Stimulated activated memory B cell treated with anti-CD40 and anti-IgM and Interleukin-4, amounts not matched to agents 10 μg/mL and 1 μg/mL and 100 μg/mL, for 72 hours (primary cell): ENCODE measurements at regions not wholly inside any gene's neighbourhood (a gene's known extent, or its start where the extent isn't known, plus 50 kb on each side); places are given as distances from the start of the nearest gene placed in this dataset.

Experiments
- ATAC-seq: fragments of 150-1000 bp; cut with Tn5 transposase; 2 replicates; pipeline ENCODE4 v1.10.0; 2021
- H3K27ac Mint-ChIP-seq: one replicate; pipeline ENCODE4 v1.8.0; 2022; ENCODE audit warnings: mild to moderate bottlenecking, mixed read lengths
- H3K27me3 Mint-ChIP-seq: one replicate; pipeline ENCODE4 v1.8.0; 2022; ENCODE audit warnings: mixed read lengths
- H3K36me3 Mint-ChIP-seq: one replicate; pipeline ENCODE4 v1.8.0; 2022; ENCODE audit warnings: mixed read lengths
- H3K4me1 Mint-ChIP-seq: one replicate; pipeline ENCODE4 v1.8.0; 2022; ENCODE audit warnings: mixed read lengths
- H3K4me3 Mint-ChIP-seq: one replicate; pipeline ENCODE4 v1.8.0; 2022; ENCODE audit warnings: mild to moderate bottlenecking, moderate library complexity, mixed read lengths
- H3K9me3 Mint-ChIP-seq: one replicate; pipeline ENCODE4 v1.8.0; 2022; ENCODE audit warnings: mixed read lengths

GRCh38 chr1:208369045-208369444 is 124.9 kb upstream of the PLXNA2 start:
- H3K9me3 Mint-ChIP-seq: no peaks in the 10 kb centered on the region
- H3K27me3 Mint-ChIP-seq: no peaks in the 10 kb centered on the region
- no peak overlapping the region for H3K27ac Mint-ChIP-seq
- no peak for ATAC-seq
- no peak overlapping the region for H3K4me3 Mint-ChIP-seq
- peaks cover 11% of the 10 kb centered on the region for H3K4me1 Mint-ChIP-seq
- H3K36me3 Mint-ChIP-seq: no peaks in the 10 kb centered on the region

GRCh38 chr1:208369658-208370057 is 125.5 kb upstream of the PLXNA2 start:
- H3K27me3 Mint-ChIP-seq: no peaks in the 10 kb centered on the region
- no peak overlapping the region for H3K4me3 Mint-ChIP-seq
- H3K36me3 Mint-ChIP-seq: no peaks in the 10 kb centered on the region
- peaks cover 11% of the 10 kb centered on the region for H3K4me1 Mint-ChIP-seq
- H3K9me3 Mint-ChIP-seq: no peaks in the 10 kb centered on the region
- no peak for ATAC-seq
- no peak overlapping the region for H3K27ac Mint-ChIP-seq

GRCh38 chr1:208374391-208374941 is 130.3 kb upstream of the PLXNA2 start:
- Mint-ChIP-seq H3K9me3 (no peaks in the 10 kb centered on the region), H3K27ac (no peak overlapping the region), H3K27me3 (peaks cover 14% of the 10 kb centered on the region), H3K4me3 (no peak overlapping the region), H3K36me3 (no peaks in the 10 kb centered on the region), H3K4me1 (no peaks in the 10 kb centered on the region)
- ATAC-seq: no peak

- Mint-ChIP-seq H3K36me3 (no peaks in the 10 kb centered on the region), H3K4me1 (no peaks in the 10 kb centered on the region), H3K27ac (no peak overlapping the region), H3K4me3 (no peak overlapping the region), H3K27me3 (peaks cover 23% of the 10 kb centered on the region), H3K9me3 (peaks cover 3% of the 10 kb centered on the region)
- no peak for ATAC-seq
Measured at GRCh38 chr1:208381481-208381880, 137.3 kb upstream of the PLXNA2 start.

- no peaks in the 10 kb centered on the region for H3K36me3 Mint-ChIP-seq
- H3K27ac Mint-ChIP-seq: no peak overlapping the region
- no peak for ATAC-seq
- no peaks in the 10 kb centered on the region for H3K4me1 Mint-ChIP-seq
- H3K27me3 Mint-ChIP-seq: peaks cover 15% of the 10 kb centered on the region
- no peak overlapping the region for H3K4me3 Mint-ChIP-seq
- peaks cover 3% of the 10 kb centered on the region for H3K9me3 Mint-ChIP-seq
Measured at GRCh38 chr1:208387908-208388811, 144.0 kb upstream of the PLXNA2 start.

- Mint-ChIP-seq H3K4me3 (no peak overlapping the region), H3K27me3 (peaks cover 15% of the 10 kb centered on the region), H3K9me3 (peaks cover 3% of the 10 kb centered on the region), H3K36me3 (no peaks in the 10 kb centered on the region), H3K4me1 (no peaks in the 10 kb centered on the region), H3K27ac (no peak overlapping the region)
- ATAC-seq: no peak
Measured at GRCh38 chr1:208393416-208393815, 149.2 kb upstream of the PLXNA2 start.

GRCh38 chr1:208393826-208394225 is 149.6 kb upstream of the PLXNA2 start:
- no peaks in the 10 kb centered on the region for H3K4me1 Mint-ChIP-seq
- no peaks in the 10 kb centered on the region for H3K36me3 Mint-ChIP-seq
- peaks cover 18% of the 10 kb centered on the region for H3K27me3 Mint-ChIP-seq
- peaks cover 3% of the 10 kb centered on the region for H3K9me3 Mint-ChIP-seq
- H3K27ac Mint-ChIP-seq: no peak overlapping the region
- no peak for ATAC-seq
- H3K4me3 Mint-ChIP-seq: no peak overlapping the region

GRCh38 chr1:208397286-208397685 is 153.1 kb upstream of the PLXNA2 start:
- H3K4me3 Mint-ChIP-seq: no peak overlapping the region
- H3K9me3 Mint-ChIP-seq: peaks cover 3% of the 10 kb centered on the region
- no peak overlapping the region for H3K27ac Mint-ChIP-seq
- ATAC-seq: no peak
- H3K36me3 Mint-ChIP-seq: no peaks in the 10 kb centered on the region
- H3K27me3 Mint-ChIP-seq: peaks cover 20% of the 10 kb centered on the region
- no peaks in the 10 kb centered on the region for H3K4me1 Mint-ChIP-seq

GRCh38 chr1:208405014-208405413 is 160.8 kb upstream of the PLXNA2 start:
- Mint-ChIP-seq H3K27ac (no peak overlapping the region), H3K36me3 (no peaks in the 10 kb centered on the region)
- ATAC-seq: no peak

GRCh38 chr1:208409176-208409575 is 165.0 kb upstream of the PLXNA2 start:
- Mint-ChIP-seq H3K27me3 (peaks cover 4% of the 10 kb centered on the region), H3K27ac (no peak overlapping the region), H3K9me3 (no peaks in the 10 kb centered on the region), H3K36me3 (no peaks in the 10 kb centered on the region), H3K4me3 (no peak overlapping the region), H3K4me1 (no peaks in the 10 kb centered on the region)
- no peak for ATAC-seq

More at GRCh38 chr1:208405014-208405413, 160.8 kb upstream of the PLXNA2 start:
- Mint-ChIP-seq H3K9me3 (no peaks in the 10 kb centered on the region), H3K4me1 (no peaks in the 10 kb centered on the region), H3K4me3 (no peak overlapping the region), H3K27me3 (peaks cover 30% of the 10 kb centered on the region)

- Mint-ChIP-seq H3K4me3 (no peak overlapping the region), H3K27ac (no peak overlapping the region), H3K27me3 (no peaks in the 10 kb centered on the region), H3K36me3 (no peaks in the 10 kb centered on the region), H3K9me3 (no peaks in the 10 kb centered on the region), H3K4me1 (no peaks in the 10 kb centered on the region)
- no peak for ATAC-seq
Measured at GRCh38 chr1:208410409-208410808, 166.2 kb upstream of the PLXNA2 start.

- Mint-ChIP-seq H3K27me3 (peaks cover 13% of the 10 kb centered on the region), H3K4me3 (no peak overlapping the region), H3K36me3 (no peaks in the 10 kb centered on the region), H3K4me1 (no peaks in the 10 kb centered on the region), H3K9me3 (no peaks in the 10 kb centered on the region), H3K27ac (no peak overlapping the region)
- ATAC-seq: no peak
Measured at GRCh38 chr1:208413006-208413405, 168.8 kb upstream of the PLXNA2 start.

GRCh38 chr1:208418667-208419066 is 174.5 kb upstream of the PLXNA2 start:
- Mint-ChIP-seq H3K9me3 (peaks cover 2% of the 10 kb centered on the region), H3K27ac (no peak overlapping the region), H3K4me1 (no peaks in the 10 kb centered on the region), H3K27me3 (peaks cover 13% of the 10 kb centered on the region), H3K36me3 (no peaks in the 10 kb centered on the region), H3K4me3 (no peak overlapping the region)
- ATAC-seq: no peak

- H3K4me1 Mint-ChIP-seq: no peaks in the 10 kb centered on the region
- peaks cover 2% of the 10 kb centered on the region for H3K9me3 Mint-ChIP-seq
- ATAC-seq: no peak
- H3K4me3 Mint-ChIP-seq: no peak overlapping the region
- H3K27me3 Mint-ChIP-seq: peaks cover 13% of the 10 kb centered on the region
- H3K27ac Mint-ChIP-seq: no peak overlapping the region
- H3K36me3 Mint-ChIP-seq: no peaks in the 10 kb centered on the region
Measured at GRCh38 chr1:208419746-208420420, 175.7 kb upstream of the PLXNA2 start.

- peaks cover 2% of the 10 kb centered on the region for H3K9me3 Mint-ChIP-seq
- H3K4me1 Mint-ChIP-seq: no peaks in the 10 kb centered on the region
- H3K27ac Mint-ChIP-seq: no peak overlapping the region
- H3K27me3 Mint-ChIP-seq: peaks cover 13% of the 10 kb centered on the region
- ATAC-seq: no peak
- H3K36me3 Mint-ChIP-seq: no peaks in the 10 kb centered on the region
- no peak overlapping the region for H3K4me3 Mint-ChIP-seq
Measured at GRCh38 chr1:208420696-208421095, 176.5 kb upstream of the PLXNA2 start.
